ENCODE measurements at regions not wholly inside any gene's neighbourhood (a gene's known extent, or its start where the extent isn't known, plus 50 kb on each side); places are given as distances from the start of the nearest gene placed in this dataset.

- TF ChIP-seq CTCF (IDR thresholded peaks at IDR 0.05; ENCODE audit: low read depth, low read length, missing input control), result no peak
- TF ChIP-seq JUND (IDR thresholded peaks at IDR 0.05), result no peak
- TF ChIP-seq TAF1 (conservative IDR thresholded peaks at IDR 0.05), result no peak
- TF ChIP-seq YY1 (IDR thresholded peaks at IDR 0.05), result no peak
Measured at GRCh38 chr11:10641177-10641911, 52.2 kb downstream of the IRAG1 start.

Measured in liver (tissue), 3 donors.